Lung (tissue), 11 donors: ENCODE measurements at regions not wholly inside any gene's neighbourhood (a gene's known extent, or its start where the extent isn't known, plus 50 kb on each side); places are given as distances from the start of the nearest gene placed in this dataset.

ENCODE experiments used
- ATAC-seq: fragments of 200-7000 bp; cut with Tn5 transposase; one replicate; pipeline ENCODE4 v1.9.1; 2020; ENCODE audit warnings: moderate number of reproducible peaks; ENCODE audit not compliant: insufficient read depth, low FRiP score
- DNase-seq, 3 donors: peaks; one replicate each; pipeline ENCODE4 v3.0.0-alpha.2; 2013 to 2017
- H3K27ac ChIP-seq, 2 donors: one replicate each; pipeline ENCODE4 v1.5.1; 2013; ENCODE audit warnings: mild to moderate bottlenecking in 2 of 2, moderate library complexity in 2 of 2, control low read depth in 1 of 2, inconsistent platforms in 1 of 2, low read depth in 1 of 2, low read length in 1 of 2
- H3K27me3 ChIP-seq, 3 donors: one replicate each; pipeline ENCODE4 v1.5.1; 2013; ENCODE audit warnings: low read length in 2 of 3; ENCODE audit not compliant: control insufficient read depth in 3 of 3, insufficient read depth in 3 of 3
- H3K36me3 ChIP-seq, 4 donors: one replicate each; pipeline ENCODE4 v1.5.1; 2013; ENCODE audit warnings: low read length in 4 of 4, mild to moderate bottlenecking in 1 of 4, moderate library complexity in 1 of 4; ENCODE audit not compliant: control insufficient read depth in 4 of 4, insufficient read depth in 4 of 4
- H3K4me1 ChIP-seq, 5 donors: one replicate each; pipeline ENCODE4 v1.5.1; 2013; ENCODE audit warnings: low read length in 5 of 5, mild to moderate bottlenecking in 2 of 5, moderate library complexity in 1 of 5; ENCODE audit not compliant: control insufficient read depth in 5 of 5, insufficient read depth in 5 of 5
- H3K4me3 ChIP-seq: one replicate; pipeline ENCODE4 v1.5.1; 2013; ENCODE audit warnings: mild to moderate bottlenecking, control low read depth, moderate library complexity
- H3K9ac ChIP-seq, 2 donors: one replicate each; pipeline ENCODE4 v1.5.1; 2013; ENCODE audit warnings: low read length in 2 of 2, control low read depth in 1 of 2; ENCODE audit not compliant: insufficient read depth in 1 of 2
- H3K9me3 ChIP-seq, 4 donors: one replicate each; pipeline ENCODE4 v1.5.1; 2013; ENCODE audit warnings: low read length in 3 of 4, mild to moderate bottlenecking in 1 of 4, moderate library complexity in 1 of 4; ENCODE audit not compliant: control insufficient read depth in 4 of 4, insufficient read depth in 3 of 4
- CTCF ChIP-seq: IDR thresholded peaks from 2 replicates; pipeline ENCODE4 v1.5.1; 2012; ENCODE audit warnings: mild to moderate bottlenecking; ENCODE audit errors: control extremely low read depth, extremely low read depth
- WGBS, 2 donors: extraction: QIAGEN DNeasy Blood & Tissue Kit; methylation state at CpG; one replicate each; pipeline ENCODE4 v1.1.7; 2013; 5-methylcytosine and 5-hydroxymethylcytosine counted together
- donor health status: control.
- donor health status: control.
- donor health status: Bipolar disorder and iron deficiency.
- donor health status: healthy.
- donor health status: DM: yes; HTN: yes; CAD: no.

GRCh38 chr1:217369996-217370551, 260.8 kb downstream of the GPATCH2 start:
- no peak for ATAC-seq
- no peak for DNase-seq
- no peaks in the 10 kb centered on the region for H3K27me3 ChIP-seq
- no peak overlapping the region for H3K4me3 ChIP-seq
- H3K4me1 ChIP-seq, result no peaks in the 10 kb centered on the region
- no peak overlapping the region for H3K27ac ChIP-seq
- no peaks in the 10 kb centered on the region for H3K36me3 ChIP-seq
- WGBS, 2 donors, result 69 to 82% methylated on average over 9 of the region's 9 CpGs
- peaks cover 0 to 17% (median 0%) of the 10 kb centered on the region in 4 donors for H3K9me3 ChIP-seq
- no peak overlapping the region for H3K9ac ChIP-seq
- no peak for TF ChIP-seq CTCF

GRCh38 chr1:217369271-217369981, 261.5 kb downstream of the GPATCH2 start:
- ATAC-seq (no peak), DNase-seq (no peak)
- 16 to 25% methylated on average over 8 of the region's 8 CpGs for WGBS, 2 donors
- Histone ChIP-seq H3K36me3 (no peaks in the 10 kb centered on the region), H3K9me3 (peaks cover 0 to 17% (median 0%) of the 10 kb centered on the region in 4 donors), H3K27ac (no peak overlapping the region), H3K9ac (no peak overlapping the region), H3K27me3 (no peaks in the 10 kb centered on the region), H3K4me1 (no peaks in the 10 kb centered on the region), H3K4me3 (no peak overlapping the region)
- TF ChIP-seq CTCF, result no peak

GRCh38 chr1:217364220-217364619, 266.7 kb downstream of the GPATCH2 start:
- TF ChIP-seq CTCF, result no peak
- H3K4me3 ChIP-seq, result no peak overlapping the region
- no peak overlapping the region for H3K9ac ChIP-seq
- H3K27me3 ChIP-seq, result no peaks in the 10 kb centered on the region
- DNase-seq, result no peak
- no peaks in the 10 kb centered on the region for H3K36me3 ChIP-seq
- H3K4me1 ChIP-seq, result no peaks in the 10 kb centered on the region
- WGBS, 2 donors, result 75 to 87% methylated on average over 3 of the region's 3 CpGs
- no peaks in the 10 kb centered on the region for H3K9me3 ChIP-seq
- ATAC-seq, result no peak
- no peak overlapping the region for H3K27ac ChIP-seq

- Histone ChIP-seq H3K9ac (no peak overlapping the region), H3K4me3 (no peak overlapping the region), H3K36me3 (no peaks in the 10 kb centered on the region), H3K27me3 (no peaks in the 10 kb centered on the region), H3K4me1 (no peaks in the 10 kb centered on the region), H3K27ac (no peak overlapping the region), H3K9me3 (no peaks in the 10 kb centered on the region)
- no peak for ATAC-seq
- 33 to 43% methylated on average over 4 of the region's 4 CpGs for whole genome bisulfite sequencing, 2 donors
- DNase-seq, result no peak
- TF ChIP-seq CTCF, result no peak
Measured at GRCh38 chr1:217363319-217363718, 267.6 kb downstream of the GPATCH2 start.
